Liver (tissue), 3 donors: ENCODE measurements at regions not wholly inside any gene's neighbourhood (a gene's known extent, or its start where the extent isn't known, plus 50 kb on each side); places are given as distances from the start of the nearest gene placed in this dataset.

ENCODE experiments used
- CTCF ChIP-seq: fragments of 150-350 bp; IDR thresholded peaks from 2 replicates; pipeline ENCODE4 v1.5.1; 2017; ENCODE audit warnings: improper control_type of control experiment, low read depth, low read length; ENCODE audit not compliant: missing input control
- JUND ChIP-seq, 2 donors: IDR thresholded peaks; 2 replicates each; pipeline ENCODE4 v1.6.1; 2016; ENCODE audit warnings: antibody characterized with exemption in 2 of 2
- RAD21 ChIP-seq, 2 donors: IDR thresholded peaks; 2 replicates each; pipeline ENCODE4 v1.6.1; 2016; ENCODE audit warnings: antibody characterized with exemption in 2 of 2, mild to moderate bottlenecking in 2 of 2
- YY1 ChIP-seq: IDR thresholded peaks from 2 replicates; pipeline ENCODE4 v1.6.1; 2016; ENCODE audit warnings: antibody characterized with exemption, mild to moderate bottlenecking
- donor health status: healthy.
- donor health status: healthy.

GRCh38 chr13:31884556-31884955 is 145.2 kb downstream of the RXFP2 start:
- TF ChIP-seq RAD21 (IDR thresholded peaks at IDR 0.05) (no peak), CTCF (no peak), JUND (IDR thresholded peaks at IDR 0.05) (no peak), YY1 (no peak)
